H1 (cell line): ENCODE measurements at regions not wholly inside any gene's neighbourhood (a gene's known extent, or its start where the extent isn't known, plus 50 kb on each side); places are given as distances from the start of the nearest gene placed in this dataset.

Source experiments
- CTCF ChIA-PET: fragments of 300-600 bp; sonication (Branson Sonifier 250); formaldehyde crosslinking; loops from one replicate; lab custom pipeline; 2021; ENCODE audit not compliant: partially characterized antibody; lab: Charles Lee
- POLR2A ChIA-PET: fragments of 300-600 bp; sonication (Branson Sonifier 250); formaldehyde crosslinking; loops from one replicate; lab custom pipeline; 2021; ENCODE audit warnings: inconsistent platforms; ENCODE audit not compliant: partially characterized antibody; lab: Charles Lee
- DNase-seq, 2 experiments: peaks; one replicate each; pipeline versions ENCODE4 v3.0.0 to v3.0.0-alpha.2; 2010 to 2022; ENCODE audit warnings: low spot score in 2 of 2, low read depth in 1 of 2, mixed read lengths in 1 of 2
- FAIRE-seq: peaks from 2 replicates; lab custom pipeline; 2011; peaks lifted over from hg19 to GRCh38; lab: Jason Lieb, UNC
- H2AFZ ChIP-seq: 2 replicates; pipeline ENCODE4 v1.8.1; 2012; ENCODE audit warnings: low read length, inconsistent platforms
- H2AK5ac ChIP-seq: 2 replicates; pipeline ENCODE4 v1.6.1; 2013; ENCODE audit warnings: low read depth, low read length
- H2BK120ac ChIP-seq: replicated peaks from 2 replicates; pipeline ENCODE3; 2013; ENCODE audit warnings: low read depth, low read length, inconsistent platforms
- H2BK12ac ChIP-seq: 2 replicates; pipeline ENCODE4 v1.6.1; 2013; ENCODE audit warnings: low read depth, low read length
- H2BK15ac ChIP-seq: 2 replicates; pipeline ENCODE4 v1.6.1; 2013; ENCODE audit warnings: low read length
- H2BK20ac ChIP-seq: 2 replicates; pipeline ENCODE4 v1.6.1; 2013; ENCODE audit warnings: low read length
- H2BK5ac ChIP-seq: 2 replicates; pipeline ENCODE4 v1.6.1; 2013; ENCODE audit warnings: low read depth, low read length
- H3K14ac ChIP-seq: 2 replicates; pipeline ENCODE4 v1.6.1; 2013; ENCODE audit warnings: inconsistent platforms; ENCODE audit not compliant: insufficient read length
- H3K18ac ChIP-seq: 2 replicates; pipeline ENCODE4 v1.6.1; 2013; ENCODE audit warnings: low read length; ENCODE audit errors: extremely low read depth
- H3K23ac ChIP-seq: 2 replicates; pipeline ENCODE4 v1.6.1; 2013; ENCODE audit warnings: inconsistent platforms; ENCODE audit not compliant: insufficient read length
- H3K23me2 ChIP-seq: 2 replicates; pipeline ENCODE4 v1.6.1; 2013; ENCODE audit warnings: low read depth, low read length
- H3K27ac ChIP-seq: 2 replicates; pipeline ENCODE4 v1.6.1; 2011; ENCODE audit warnings: low read depth, low read length, inconsistent platforms
- H3K27me3 ChIP-seq, 4 experiments: replicated peaks in 1 of 4; 1 replicate in 1 of 4; 2 replicates in 3 of 4; pipeline versions ENCODE4 v1.6.1 to v1.8.1; 2011 to 2013; ENCODE audit warnings: low read length in 3 of 4, mild to moderate bottlenecking in 3 of 4, inconsistent platforms in 2 of 4, mixed read lengths in 2 of 4, moderate library complexity in 1 of 4; ENCODE audit not compliant: control insufficient read depth in 3 of 4, insufficient read depth in 3 of 4; ENCODE audit errors: extremely low read depth in 1 of 4
- H3K36me3 ChIP-seq, 4 experiments: 2 replicates each; pipeline versions ENCODE4 v1.6.1 to v1.8.1; 2011 to 2013; ENCODE audit warnings: mild to moderate bottlenecking in 4 of 4, low read length in 3 of 4, moderate library complexity in 2 of 4, control low read depth in 1 of 4, inconsistent platforms in 1 of 4; ENCODE audit not compliant: insufficient read depth in 4 of 4, control insufficient read depth in 2 of 4
- H3K4ac ChIP-seq: replicated peaks from 2 replicates; pipeline ENCODE3; 2013; ENCODE audit warnings: low read length, low read depth, mixed read lengths, inconsistent platforms; ENCODE audit not compliant: insufficient read length
- H3K4me1 ChIP-seq, 4 experiments: replicated peaks in 1 of 4; 1 replicate in 1 of 4; 2 replicates in 3 of 4; pipeline versions ENCODE4 v1.6.1 to v1.8.1; 2011 to 2013; ENCODE audit warnings: low read length in 3 of 4, inconsistent platforms in 2 of 4, mixed read lengths in 1 of 4; ENCODE audit not compliant: insufficient read depth in 4 of 4, control insufficient read depth in 3 of 4
- H3K4me2 ChIP-seq, 2 experiments: 2 replicates each; pipeline versions ENCODE4 v1.6.1 to v1.8.1; 2011 to 2013; ENCODE audit warnings: low read depth in 2 of 2, low read length in 2 of 2, control low read depth in 1 of 2, inconsistent platforms in 1 of 2, mild to moderate bottlenecking in 1 of 2; ENCODE audit not compliant: insufficient read depth in 1 of 2
- H3K4me3 ChIP-seq, 4 experiments: fragments of 200-600, 300-600 bp in 1 of 4; sonication (generic), shearing (Covaris generic), sonication (Bioruptor Twin) in 1 of 4; 2 replicates each; pipeline versions ENCODE4 v1.5.1 to v1.8.1; 2011 to 2016; ENCODE audit warnings: low read length in 4 of 4, low read depth in 3 of 4, control low read depth in 2 of 4, inconsistent platforms in 2 of 4, mild to moderate bottlenecking in 2 of 4, mixed read lengths in 1 of 4, moderate library complexity in 1 of 4; ENCODE audit not compliant: insufficient read depth in 2 of 4; ENCODE audit errors: extremely low read depth in 1 of 4
- H3K56ac ChIP-seq: replicated peaks from 2 replicates; pipeline ENCODE3; 2013; ENCODE audit warnings: low read depth, mild to moderate bottlenecking, mixed read lengths, low read length, inconsistent platforms; ENCODE audit not compliant: insufficient read length
- H3K79me1 ChIP-seq: 2 replicates; pipeline ENCODE4 v1.6.1; 2013; ENCODE audit warnings: low read depth, low read length, control low read depth
- H3K79me2 ChIP-seq, 2 experiments: 2 replicates each; pipeline versions ENCODE4 v1.6.1 to v1.8.1; 2012 to 2013; ENCODE audit warnings: low read length in 2 of 2, mild to moderate bottlenecking in 2 of 2, inconsistent platforms in 1 of 2; ENCODE audit not compliant: insufficient read depth in 2 of 2, control insufficient read depth in 1 of 2
- H3K9ac ChIP-seq, 4 experiments: replicated peaks in 1 of 4; 1 replicate in 1 of 4; 2 replicates in 3 of 4; pipeline versions ENCODE4 v1.6.1 to v1.8.1; 2011 to 2013; ENCODE audit warnings: low read depth in 3 of 4, low read length in 3 of 4, control low read depth in 2 of 4, mild to moderate bottlenecking in 2 of 4, moderate library complexity in 2 of 4, inconsistent platforms in 1 of 4; ENCODE audit errors: extremely low read depth in 1 of 4
- H3K9me3 ChIP-seq, 2 experiments: 2 replicates each; pipeline versions ENCODE4 v1.6.1 to v1.8.1; 2012 to 2013; ENCODE audit warnings: mild to moderate bottlenecking in 2 of 2, moderate library complexity in 2 of 2, control low read depth in 1 of 2, inconsistent platforms in 1 of 2, low read depth in 1 of 2, low read length in 1 of 2, mixed read lengths in 1 of 2; ENCODE audit not compliant: insufficient read depth in 2 of 2
- H4K20me1 ChIP-seq, 2 experiments: replicated peaks in 1 of 2; 2 replicates each; pipeline versions ENCODE3 to v1.8.1; 2011 to 2013; ENCODE audit warnings: inconsistent platforms in 2 of 2, low read length in 2 of 2, mild to moderate bottlenecking in 1 of 2; ENCODE audit not compliant: insufficient read depth in 2 of 2, control insufficient read depth in 1 of 2
- H4K5ac ChIP-seq: 2 replicates; pipeline ENCODE4 v1.6.1; 2013; ENCODE audit warnings: low read length, low read depth, mixed read lengths, inconsistent platforms; ENCODE audit not compliant: insufficient read length
- H4K8ac ChIP-seq: 2 replicates; pipeline ENCODE4 v1.8.0; 2013; ENCODE audit warnings: mild to moderate bottlenecking, moderate library complexity, low read length, inconsistent platforms; ENCODE audit not compliant: insufficient read depth; ENCODE audit errors: extremely low read depth
- H4K91ac ChIP-seq: replicated peaks from 2 replicates; pipeline ENCODE3; 2013; ENCODE audit warnings: low read length, mixed read lengths, inconsistent platforms; ENCODE audit not compliant: insufficient read length
- MAX ChIP-seq: IDR thresholded peaks from 2 replicates; pipeline ENCODE4 v1.6.1; 2012; ENCODE audit warnings: inconsistent platforms
- WGBS, 2 experiments: shearing (Covaris generic) in 1 of 2; methylation state at CpG; one replicate each; pipeline versions ENCODE4 v1.1.6 to v1.1.7; 2013 to 2015; ENCODE audit warnings: low lambda C conversion rate in 2 of 2, mixed read lengths in 2 of 2, inconsistent platforms in 1 of 2, low coverage in 1 of 2, missing lambda C conversion rate in 1 of 2; ENCODE audit not compliant: insufficient replicate concordance in 2 of 2, insufficient coverage in 1 of 2, insufficient read length in 1 of 2; ENCODE audit errors: extremely low coverage in 1 of 2, missing lambda C conversion rate in 1 of 2; 5-methylcytosine and 5-hydroxymethylcytosine counted together

DNA sequence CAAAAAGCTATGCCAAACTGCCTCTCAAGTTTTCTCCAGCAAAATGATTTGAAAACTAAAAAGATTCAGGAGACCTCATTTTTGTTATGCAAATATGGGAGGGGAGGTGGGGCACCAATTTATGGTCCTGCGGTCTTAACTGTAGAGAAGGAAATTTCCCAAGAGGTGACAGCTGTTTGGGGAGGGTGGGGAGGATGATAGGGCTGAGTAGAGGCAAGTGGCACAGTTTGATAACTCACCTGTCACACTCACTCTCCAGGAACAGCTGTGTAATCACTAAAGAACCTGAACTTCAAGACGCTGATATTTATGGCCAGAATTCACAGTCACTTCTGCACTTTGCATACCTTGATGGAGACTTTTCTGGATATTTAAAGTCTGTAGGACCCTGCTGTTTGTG lies 232.9 kb upstream of the STARD13 start:
- Histone ChIP-seq H3K4me1 (peaks cover 0 to 22% (median 7%) of the 10 kb centered on the region in 4 experiments; a peak in 3 of 7 replicates), H3K27me3 (no peaks in the 10 kb centered on the region), H2BK120ac (no peak overlapping the region), H3K27ac (no peak overlapping the region), H2BK5ac (no peak overlapping the region), H3K56ac (no peak overlapping the region), H3K36me3 (no peaks in the 10 kb centered on the region), H3K23me2 (no peaks in the 10 kb centered on the region), H3K79me1 (no peaks in the 10 kb centered on the region), H4K20me1 (no peaks in the 10 kb centered on the region), H3K14ac (no peak overlapping the region), H2AK5ac (no peak overlapping the region), H4K8ac (no peak overlapping the region), H3K4me3 (no peak overlapping the region), H3K18ac (no peak overlapping the region), H3K4me2 (0 out of 4 replicates have a peak overlapping the region, but pooled peaks of 1 of the 2 experiments have one; percentile 9), H2BK15ac (no peak overlapping the region), H2BK12ac (no peak overlapping the region), H3K23ac (no peak overlapping the region), H4K5ac (no peak overlapping the region), H3K9me3 (no peaks in the 10 kb centered on the region), H3K79me2 (no peaks in the 10 kb centered on the region), H3K9ac (no peak overlapping the region), H2AFZ (no peak overlapping the region), H2BK20ac (no peak overlapping the region), H3K4ac (no peak overlapping the region), H4K91ac (no peak overlapping the region)
- 65% methylated on average over 2 of the region's 2 CpGs; no CpG with 5 or more reads in 1 of the 2 experiments for WGBS, 2 experiments
- no peak for TF ChIP-seq MAX
- POLR2A ChIA-PET, result no interaction called here
- FAIRE-seq, result no peak
- no peak for DNase-seq
- CTCF ChIA-PET, result no interaction called here
